Endometrium (tissue), 2 donors: ENCODE measurements at regions not wholly inside any gene's neighbourhood (a gene's known extent, or its start where the extent isn't known, plus 50 kb on each side); places are given as distances from the start of the nearest gene placed in this dataset.

ENCODE experiments used
- FAIRE-seq: peaks from 2 replicates; lab custom pipeline; 2012; peaks lifted over from hg19 to GRCh38; lab: Jason Lieb, UNC
- donor health status: control.
- donor health status: control.

- no peak for FAIRE-seq
Measured at GRCh38 chr2:3099860-3100234, 277.8 kb downstream of the EIPR1 start.

- FAIRE-seq, result no peak
Measured at GRCh38 chr2:3099145-3099859, 278.3 kb downstream of the EIPR1 start.

- no peak for FAIRE-seq
Measured at GRCh38 chr2:3098231-3098630, 279.4 kb downstream of the EIPR1 start.

DNA sequence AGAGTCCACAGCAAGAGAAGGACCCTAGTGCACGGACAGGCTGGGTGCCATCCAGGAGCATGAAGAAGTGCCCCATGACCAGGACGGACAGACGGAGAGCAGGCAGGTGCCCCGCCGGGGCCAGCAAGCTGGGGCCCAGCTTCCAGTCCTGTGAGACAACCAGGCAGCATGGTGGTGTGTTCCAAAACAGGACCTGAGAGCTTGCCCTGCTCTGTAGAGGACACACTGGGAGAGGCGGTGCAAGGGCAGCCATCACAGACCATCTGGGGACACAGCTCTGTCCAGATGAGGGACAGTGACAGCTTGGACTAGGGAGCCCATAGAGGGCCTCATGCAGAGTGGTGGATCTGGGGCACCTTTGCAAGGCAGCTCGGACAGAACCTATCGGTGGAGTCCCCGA lies 279.8 kb downstream of the EIPR1 start:
- FAIRE-seq, result no peak

DNA sequence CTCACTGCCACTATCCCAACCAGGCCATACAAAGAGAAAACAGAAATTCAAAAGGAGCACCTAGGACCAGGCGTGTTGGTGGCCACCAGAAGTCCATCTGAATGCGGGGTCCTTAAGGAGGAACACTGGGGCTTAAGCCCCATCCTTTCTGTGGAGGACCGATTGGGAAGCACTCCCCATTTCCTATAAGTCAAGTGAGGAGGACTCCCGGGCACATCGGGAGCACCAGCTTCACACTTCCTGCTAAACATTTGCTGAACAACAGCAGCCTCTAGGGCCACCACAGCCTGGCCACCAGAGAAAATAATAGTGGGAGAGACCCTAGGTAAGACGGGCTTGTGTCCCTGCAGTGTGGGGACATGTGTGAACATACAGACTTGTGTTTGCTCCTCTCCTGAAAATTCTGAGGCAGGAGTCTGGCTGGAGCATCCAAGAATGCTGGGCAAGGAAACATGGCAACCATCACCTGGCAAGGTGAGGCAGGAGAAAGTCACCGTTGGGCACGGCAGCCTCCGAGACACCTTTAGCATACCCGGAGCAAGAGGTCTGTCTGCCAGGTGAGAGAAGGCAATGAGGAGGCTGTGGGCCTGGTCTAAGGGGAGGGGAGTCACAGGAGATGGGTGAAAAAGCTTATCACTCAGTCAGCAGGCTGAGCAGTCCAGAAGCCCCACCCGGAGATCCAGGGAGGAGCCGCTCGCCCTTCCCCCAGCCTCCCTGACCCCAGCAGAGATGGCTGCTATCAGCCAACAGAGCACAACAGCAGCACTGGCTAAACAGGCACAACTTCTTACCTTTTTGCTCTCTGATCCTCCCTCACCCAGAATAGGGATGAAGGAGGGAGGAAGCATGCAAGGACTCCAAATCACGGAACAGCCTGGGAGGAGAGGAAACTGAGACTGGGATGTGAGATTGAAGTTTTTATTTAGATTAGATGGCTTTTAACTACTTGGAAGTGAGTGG lies 282.3 kb downstream of the EIPR1 start:
- no peak for FAIRE-seq

DNA sequence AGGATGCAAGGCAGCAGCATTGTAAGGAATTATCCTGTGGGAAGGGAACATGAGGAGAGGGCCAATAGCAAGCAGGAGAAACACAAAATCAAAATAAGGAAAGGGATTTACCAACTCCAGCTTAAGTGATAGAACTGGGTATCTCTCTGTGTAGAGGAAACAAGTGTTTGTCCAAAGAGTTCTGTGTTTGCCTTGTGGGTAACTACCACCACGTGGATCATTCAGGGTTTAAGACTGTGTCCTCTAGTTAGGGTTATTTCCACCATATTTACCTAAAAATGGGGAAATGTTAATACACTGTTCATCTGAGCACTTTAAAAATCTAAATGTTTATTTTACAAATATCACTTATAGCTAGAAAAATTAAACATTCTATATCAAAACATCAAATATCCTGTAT lies 283.3 kb downstream of the EIPR1 start:
- no peak for FAIRE-seq

GRCh38 chr2:3091696-3092095 lies 285.9 kb downstream of the EIPR1 start:
- no peak for FAIRE-seq

- no peak for FAIRE-seq
Measured at GRCh38 chr2:3082705-3083104, 294.9 kb downstream of the EIPR1 start.

DNA sequence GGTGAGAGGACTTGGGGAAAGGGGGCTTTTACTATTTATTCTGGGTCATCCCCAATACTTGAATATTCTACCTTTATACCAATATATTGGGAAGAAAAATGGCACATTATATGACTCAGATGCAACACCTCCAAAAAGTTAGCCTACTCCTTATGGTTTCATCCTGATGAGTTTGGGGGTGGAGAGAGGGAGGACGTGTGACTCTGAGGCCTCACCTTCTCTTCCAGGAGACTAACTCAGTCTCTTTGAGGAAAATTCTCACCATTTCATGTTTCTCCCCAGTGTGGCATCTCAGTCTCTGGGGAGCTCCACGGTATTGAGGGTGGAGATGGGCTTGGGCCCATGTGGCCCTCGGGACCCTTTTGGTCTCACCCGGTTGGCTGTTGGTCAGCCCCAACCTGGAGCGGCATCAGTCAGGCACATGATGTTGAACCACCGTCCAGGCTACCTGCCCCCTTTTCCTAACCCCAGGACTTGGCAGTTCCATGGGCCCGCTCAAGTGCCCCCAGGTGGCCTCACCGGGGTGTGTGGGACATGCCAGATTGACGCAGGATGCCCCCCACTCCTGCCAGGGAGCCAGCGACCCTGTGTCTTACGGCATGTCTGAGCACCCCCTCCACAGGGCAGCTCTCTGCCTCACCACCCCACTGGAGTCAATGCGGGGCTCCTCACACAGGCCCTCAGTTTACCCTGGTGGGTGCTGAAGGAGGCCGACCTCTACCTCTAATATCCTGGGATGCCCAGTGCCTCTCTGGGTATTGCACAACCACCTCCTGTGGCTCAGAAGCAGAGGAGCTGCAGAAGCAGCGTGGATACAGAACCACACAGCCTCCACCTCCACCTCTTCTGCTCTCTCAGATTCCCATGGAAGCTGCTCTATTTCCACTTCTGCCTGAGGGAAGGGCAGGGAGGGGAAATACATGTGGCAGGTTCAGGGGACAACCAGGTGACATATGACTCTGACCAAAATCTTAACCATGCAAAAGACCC lies 297.4 kb downstream of the EIPR1 start:
- FAIRE-seq, result no peak

GRCh38 chr2:3079466-3079865 lies 298.2 kb downstream of the EIPR1 start:
- FAIRE-seq, result no peak

DNA sequence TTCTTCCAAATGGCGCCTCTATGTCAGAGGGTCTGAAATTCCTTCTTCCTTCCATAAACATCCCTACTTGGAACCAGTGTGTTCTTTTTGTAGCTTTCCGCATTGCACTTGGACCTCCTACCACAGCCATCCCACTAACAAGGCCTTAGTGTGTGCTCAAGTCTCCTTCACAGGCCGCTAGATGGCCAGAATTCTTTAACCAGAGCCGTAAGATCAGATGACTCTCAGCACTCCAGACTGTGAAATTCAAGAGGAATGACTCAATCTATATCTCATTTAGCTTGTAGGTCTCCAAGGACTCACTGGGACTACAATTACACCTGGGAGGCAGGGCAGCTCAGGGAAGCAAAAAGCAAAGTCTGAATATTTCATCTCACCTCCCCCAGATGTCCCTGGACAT lies 298.9 kb downstream of the EIPR1 start:
- FAIRE-seq, result no peak

GRCh38 chr2:3076848-3077642 lies 300.6 kb downstream of the EIPR1 start:
- FAIRE-seq, result no peak

DNA sequence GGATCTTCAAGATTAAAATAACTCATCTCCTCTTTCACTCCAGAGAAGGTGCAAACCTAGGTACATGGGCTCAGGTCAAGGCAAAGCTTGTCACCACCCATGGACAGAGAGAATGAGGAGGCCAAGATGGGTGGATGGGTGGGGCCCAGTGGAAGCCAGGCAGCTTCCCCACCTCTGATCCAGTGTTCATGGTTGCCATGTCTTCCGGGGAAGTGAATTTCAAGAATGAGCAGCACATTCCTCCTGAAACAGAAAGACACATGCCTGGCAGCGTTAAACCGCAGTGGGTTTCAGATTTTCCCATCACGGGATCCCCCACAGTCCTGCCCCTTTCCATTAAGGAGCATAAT lies 301.7 kb downstream of the EIPR1 start:
- FAIRE-seq, result no peak

GRCh38 chr2:3075316-3075990 lies 302.2 kb downstream of the EIPR1 start:
- no peak for FAIRE-seq

GRCh38 chr2:3073704-3074103 lies 303.9 kb downstream of the EIPR1 start:
- no peak for FAIRE-seq

- no peak for FAIRE-seq
Measured at GRCh38 chr2:3073041-3073595, 304.5 kb downstream of the EIPR1 start.

DNA sequence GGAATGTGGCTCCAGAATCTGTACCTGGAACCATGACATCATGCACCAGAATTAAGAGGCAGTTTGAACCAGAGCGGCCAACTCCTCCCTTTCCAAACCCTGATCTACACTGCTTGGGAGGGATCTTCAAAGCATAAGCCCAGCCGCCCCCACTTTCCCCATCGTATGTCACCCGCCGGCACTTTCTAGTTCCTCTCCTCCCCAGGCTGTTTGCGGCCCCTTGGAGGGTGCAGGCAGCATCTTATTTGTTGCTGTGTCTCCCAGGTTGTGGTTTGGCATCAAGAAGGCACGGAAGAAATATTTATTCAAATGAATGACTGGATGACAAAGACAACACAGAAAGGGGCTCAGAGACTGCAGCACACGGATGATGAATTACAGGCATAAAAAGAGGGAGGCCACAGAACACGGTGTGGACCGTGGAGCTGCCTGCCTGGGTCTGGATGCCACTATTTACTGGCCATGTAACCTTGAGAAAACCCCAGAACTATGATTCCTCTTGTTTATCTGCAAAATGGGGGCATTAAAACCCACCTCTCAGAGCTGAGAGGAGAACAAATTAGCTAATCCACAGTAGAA lies 305.8 kb downstream of the EIPR1 start:
- no peak for FAIRE-seq

- FAIRE-seq, result no peak
Measured at GRCh38 chr2:3066831-3067230, 310.8 kb downstream of the EIPR1 start.

DNA sequence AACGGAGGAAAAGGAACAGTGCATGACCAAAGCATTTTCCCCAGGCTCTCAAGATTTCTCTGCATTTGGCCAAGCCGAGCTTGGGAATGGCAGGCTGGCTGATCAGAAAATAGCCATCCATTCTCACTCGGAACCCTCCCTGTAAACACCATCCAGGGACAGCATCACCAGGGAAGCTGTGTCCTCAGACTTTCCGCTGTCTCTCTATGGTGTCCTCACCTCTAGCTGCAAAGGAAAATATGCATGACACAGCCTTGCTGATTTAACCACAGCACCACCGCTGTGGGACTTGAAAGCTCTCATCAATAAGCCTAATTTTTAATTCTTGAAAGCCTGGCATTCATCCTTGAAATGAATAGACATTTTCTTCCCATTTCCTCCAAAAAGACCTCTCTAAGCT lies 311.7 kb downstream of the EIPR1 start:
- no peak for FAIRE-seq
